Transverse colon (tissue), 4 donors: ENCODE measurements at regions not wholly inside any gene's neighbourhood (a gene's known extent, or its start where the extent isn't known, plus 50 kb on each side); places are given as distances from the start of the nearest gene placed in this dataset.

Experiments used
- DNase-seq: peaks from one replicate; pipeline ENCODE4 v3.0.0-alpha.2; 2019
- H3K27ac ChIP-seq, 4 donors: fragments of 200-600 bp; sonication (generic); 2 replicates each; pipeline ENCODE4 v1.5.1; 2016 to 2018; ENCODE audit warnings: inconsistent platforms in 4 of 4
- H3K27me3 ChIP-seq: fragments of 200-600 bp; sonication (generic); 2 replicates; pipeline ENCODE4 v1.5.1; 2017; ENCODE audit warnings: inconsistent platforms
- H3K36me3 ChIP-seq, 4 donors: fragments of 200-600 bp; sonication (generic); 2 replicates each; pipeline ENCODE4 v1.5.1; 2017 to 2019; ENCODE audit warnings: inconsistent platforms in 4 of 4
- H3K4me1 ChIP-seq, 4 donors: fragments of 200-600 bp; sonication (generic); 2 replicates each; pipeline ENCODE4 v1.5.1; 2017 to 2020; ENCODE audit warnings: inconsistent platforms in 4 of 4
- H3K4me3 ChIP-seq, 4 donors: fragments of 200-600 bp; sonication (generic); 1 replicate in 1 of 4; 2 replicates in 3 of 4; pipeline versions ENCODE4 v1.5.1 to v1.6.1; 2017 to 2019; ENCODE audit warnings: inconsistent platforms in 4 of 4
- H3K9me3 ChIP-seq, 2 donors: fragments of 200-600 bp; sonication (generic); 2 replicates each; pipeline ENCODE4 v1.5.1; 2017 to 2019; ENCODE audit warnings: inconsistent platforms in 2 of 2
- EP300 ChIP-seq: sonication (generic); formaldehyde crosslinking; IDR thresholded peaks from one replicate; pipeline ENCODE4 v1.6.1; 2017; ENCODE audit warnings: antibody characterized with exemption, low read depth
- POLR2A ChIP-seq: fragments of 450-650 bp; IDR thresholded peaks from one replicate; pipeline ENCODE4 v1.6.1; 2016; ENCODE audit warnings: antibody characterized with exemption, mild to moderate bottlenecking, moderate library complexity
- POLR2AphosphoS5 ChIP-seq, 3 donors: sonication (generic); formaldehyde crosslinking; IDR thresholded peaks; one replicate each; pipeline ENCODE4 v1.6.1; 2016; ENCODE audit warnings: antibody characterized with exemption in 3 of 3
- WGBS, 2 donors: methylation state at CpG; one replicate each; pipeline ENCODE4 v1.1.5; 2018; ENCODE audit warnings: low coverage in 1 of 2; 5-methylcytosine and 5-hydroxymethylcytosine counted together
- in situ Hi-C, 4 donors: fragments of 200-750 bp; cut with MboI; loops; one replicate each; pipeline versions ENCODE4 v1.15.0 to v1.15.1; 2017; ENCODE audit warnings: low sequenced_read_pairs in 3 of 4, low pct_ligation_motif_present in 1 of 4, low pct_unique_long_range_greater_than_20kb in 1 of 4
- intact Hi-C: fragments of 100-400 bp; cut with DNase I; formaldehyde crosslinking; loops from one replicate; pipeline ENCODE4 v1.15.1; 2023; ENCODE audit warnings: low total_unique reads
- TF ChIP-seq, protein P1 (sequence below), 5 experiments: fragments of 200-600 bp in 3 of 5; fragments of 450-650 bp in 2 of 5; sonication (generic) in 3 of 5; IDR thresholded peaks; 1 replicate in 2 of 5; 2 replicates in 3 of 5; pipeline ENCODE4 v1.5.1; 2016 to 2017; ENCODE audit warnings: antibody characterized with exemption in 5 of 5, inconsistent platforms in 3 of 5, mild to moderate bottlenecking in 2 of 5, moderate library complexity in 1 of 5

DNA sequence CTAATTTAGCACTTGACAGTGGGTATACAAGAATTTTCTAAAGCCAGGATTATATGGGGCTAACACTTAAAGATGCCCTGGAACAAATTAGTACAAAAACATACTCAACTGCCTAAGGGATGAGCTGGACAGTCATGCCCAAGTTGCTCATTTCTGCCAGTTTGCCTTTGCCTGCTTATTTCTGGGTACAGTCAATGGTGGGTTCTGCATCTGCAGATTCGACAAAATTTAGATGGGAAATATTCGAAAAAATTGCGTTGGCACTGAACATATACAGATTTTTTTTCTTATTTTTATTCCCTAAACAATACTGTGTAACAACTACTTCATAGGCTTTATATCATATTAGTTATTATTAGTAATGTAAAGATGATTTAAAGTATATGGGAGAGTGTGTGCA lies 591.9 kb downstream of the EPM2A start:
- no peak for DNase-seq
- H3K4me3 ChIP-seq, result no peak overlapping the region
- in situ Hi-C loops, result no loop called here
- H3K4me1 ChIP-seq, result no peaks in the 10 kb centered on the region
- intact Hi-C loops, result no loop called here
- TF ChIP-seq, protein P1, sequence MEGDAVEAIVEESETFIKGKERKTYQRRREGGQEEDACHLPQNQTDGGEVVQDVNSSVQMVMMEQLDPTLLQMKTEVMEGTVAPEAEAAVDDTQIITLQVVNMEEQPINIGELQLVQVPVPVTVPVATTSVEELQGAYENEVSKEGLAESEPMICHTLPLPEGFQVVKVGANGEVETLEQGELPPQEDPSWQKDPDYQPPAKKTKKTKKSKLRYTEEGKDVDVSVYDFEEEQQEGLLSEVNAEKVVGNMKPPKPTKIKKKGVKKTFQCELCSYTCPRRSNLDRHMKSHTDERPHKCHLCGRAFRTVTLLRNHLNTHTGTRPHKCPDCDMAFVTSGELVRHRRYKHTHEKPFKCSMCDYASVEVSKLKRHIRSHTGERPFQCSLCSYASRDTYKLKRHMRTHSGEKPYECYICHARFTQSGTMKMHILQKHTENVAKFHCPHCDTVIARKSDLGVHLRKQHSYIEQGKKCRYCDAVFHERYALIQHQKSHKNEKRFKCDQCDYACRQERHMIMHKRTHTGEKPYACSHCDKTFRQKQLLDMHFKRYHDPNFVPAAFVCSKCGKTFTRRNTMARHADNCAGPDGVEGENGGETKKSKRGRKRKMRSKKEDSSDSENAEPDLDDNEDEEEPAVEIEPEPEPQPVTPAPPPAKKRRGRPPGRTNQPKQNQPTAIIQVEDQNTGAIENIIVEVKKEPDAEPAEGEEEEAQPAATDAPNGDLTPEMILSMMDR (IDR thresholded peaks at IDR 0.05), result no peak
- TF ChIP-seq POLR2A, result no peak
- TF ChIP-seq EP300, result no peak
- no peak for TF ChIP-seq POLR2AphosphoS5 (IDR thresholded peaks at IDR 0.05)
- 81 to 89% methylated on average over 3 of the region's 3 CpGs for WGBS, 2 donors
- H3K9me3 ChIP-seq, result no peaks in the 10 kb centered on the region
- H3K36me3 ChIP-seq, result no peaks in the 10 kb centered on the region
- no peak overlapping the region for H3K27ac ChIP-seq
- no peaks in the 10 kb centered on the region for H3K27me3 ChIP-seq

DNA sequence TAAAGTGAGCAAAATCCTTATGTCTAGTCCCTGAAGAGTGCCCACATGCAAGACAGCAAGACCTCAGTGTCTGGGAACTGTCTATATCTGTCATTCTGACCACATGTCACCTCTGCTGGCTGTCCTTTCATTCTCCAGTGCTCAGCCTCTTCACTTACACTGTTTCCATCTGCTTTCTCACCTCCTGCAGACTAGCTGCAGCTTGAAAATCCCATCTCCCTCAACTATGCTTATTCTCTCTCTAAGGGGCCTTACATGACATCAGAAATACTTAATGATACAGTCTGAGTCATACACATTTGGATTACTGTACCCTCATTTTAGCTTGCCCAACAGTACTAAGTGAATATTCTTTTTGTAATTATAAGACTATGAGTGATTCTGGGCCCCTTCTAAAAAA lies 587.8 kb downstream of the EPM2A start:
- H3K9me3 ChIP-seq, result no peaks in the 10 kb centered on the region
- intact Hi-C loops, result no loop called here
- no peak overlapping the region for H3K27ac ChIP-seq
- TF ChIP-seq POLR2A, result no peak
- H3K4me1 ChIP-seq, result no peaks in the 10 kb centered on the region
- no peak overlapping the region for H3K4me3 ChIP-seq
- in situ Hi-C loops, result no loop called here
- DNase-seq, result no peak
- H3K27me3 ChIP-seq, result no peaks in the 10 kb centered on the region
- H3K36me3 ChIP-seq, result no peaks in the 10 kb centered on the region

DNA sequence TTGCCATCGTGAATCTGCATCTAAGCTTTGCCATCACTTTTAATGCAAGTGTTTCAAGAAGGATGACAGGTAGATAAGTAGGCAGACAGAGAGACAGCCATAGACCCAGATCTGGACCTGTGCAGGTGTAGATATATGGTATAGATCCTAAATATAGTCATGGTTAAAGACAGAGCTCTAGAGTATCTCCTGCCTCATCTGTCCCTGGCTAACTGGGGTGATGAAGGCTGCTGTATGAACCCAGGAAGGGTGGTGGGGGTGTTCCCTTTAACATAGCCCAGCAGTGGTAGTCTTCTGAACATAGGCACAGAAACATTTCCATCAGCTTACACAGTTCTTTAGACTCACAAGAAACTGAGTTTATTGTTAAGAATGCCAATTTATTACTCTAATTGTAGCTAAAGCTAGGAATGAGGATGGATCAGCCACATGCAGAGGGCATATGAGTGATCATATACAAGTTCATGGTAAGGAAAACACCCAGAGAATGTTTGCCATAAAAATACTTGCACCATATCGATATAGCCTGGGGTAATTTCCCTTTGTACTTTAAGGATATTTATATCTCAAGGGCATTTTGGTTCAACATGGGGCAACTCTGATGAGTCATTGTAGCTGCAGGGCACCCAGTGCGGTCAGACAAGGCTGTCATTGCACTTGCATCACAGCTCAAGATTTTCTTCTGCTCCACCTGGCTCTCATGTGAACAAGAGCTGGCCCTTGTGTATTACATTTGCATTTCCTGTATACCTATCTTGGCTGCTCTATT lies 587.2 kb downstream of the EPM2A start:
- intact Hi-C loops, result no loop called here

DNA sequence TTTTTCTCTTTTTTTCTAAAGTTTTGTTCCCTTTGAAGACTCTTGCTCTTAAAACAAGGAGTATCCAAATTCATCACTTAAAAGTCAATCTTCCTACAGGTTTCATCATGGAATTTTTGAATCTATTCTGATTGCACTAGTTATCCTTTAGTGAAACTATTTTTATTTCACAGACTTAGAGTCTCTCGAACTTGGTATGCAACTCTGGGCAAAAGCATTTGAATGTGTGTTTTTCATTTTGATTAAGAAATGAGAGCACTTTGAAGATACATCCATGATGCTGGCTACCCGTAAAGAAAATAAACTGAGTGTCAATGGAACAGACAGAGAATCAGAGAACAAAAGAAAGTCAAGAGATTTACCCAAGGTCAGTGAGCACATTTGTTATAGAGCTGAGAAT lies 586.5 kb downstream of the EPM2A start:
- no peak for TF ChIP-seq EP300
- TF ChIP-seq POLR2A, result no peak
- no peak for TF ChIP-seq POLR2AphosphoS5 (IDR thresholded peaks at IDR 0.05)
- TF ChIP-seq, protein P1 (IDR thresholded peaks at IDR 0.05), result no peak
- H3K4me1 ChIP-seq, result no peaks in the 10 kb centered on the region
- no peaks in the 10 kb centered on the region for H3K9me3 ChIP-seq
- WGBS, 2 donors, result 47 to 69% methylated on average over 1 to 2 of the region's 2 CpGs
- in situ Hi-C loops (no loop called here), intact Hi-C loops (no loop called here)
- H3K36me3 ChIP-seq, result no peaks in the 10 kb centered on the region
- no peak overlapping the region for H3K4me3 ChIP-seq
- no peak overlapping the region for H3K27ac ChIP-seq
- H3K27me3 ChIP-seq, result no peaks in the 10 kb centered on the region
- no peak for DNase-seq

More for the DNA sequence above, 587.2 kb downstream of the EPM2A start:
- in situ Hi-C loops, result no loop called here
- WGBS, 2 donors, result 32 to 45% methylated on average over 3 of the region's 3 CpGs
- Histone ChIP-seq H3K36me3 (no peaks in the 10 kb centered on the region), H3K9me3 (no peaks in the 10 kb centered on the region), H3K4me1 (no peaks in the 10 kb centered on the region), H3K27ac (no peak overlapping the region), H3K4me3 (no peak overlapping the region), H3K27me3 (no peaks in the 10 kb centered on the region)
- no peak for TF ChIP-seq POLR2A
- no peak for TF ChIP-seq EP300
- TF ChIP-seq, protein P1 (IDR thresholded peaks at IDR 0.05), result no peak
- no peak for TF ChIP-seq POLR2AphosphoS5 (IDR thresholded peaks at IDR 0.05)
- no peak for DNase-seq

- H3K36me3 ChIP-seq, result no peaks in the 10 kb centered on the region
- intact Hi-C loops, result no loop called here
- no peaks in the 10 kb centered on the region for H3K27me3 ChIP-seq
- TF ChIP-seq POLR2AphosphoS5 (IDR thresholded peaks at IDR 0.05), result no peak
- H3K4me3 ChIP-seq, result no peak overlapping the region
- no peaks in the 10 kb centered on the region for H3K4me1 ChIP-seq
- H3K27ac ChIP-seq, result no peak overlapping the region
- in situ Hi-C loops, result no loop called here
- no peak for DNase-seq
- WGBS, 2 donors, result 67 to 78% methylated on average over 1 to 3 of the region's 3 CpGs
- no peaks in the 10 kb centered on the region for H3K9me3 ChIP-seq
Measured at GRCh38 chr6:145151624-145152023, 583.7 kb downstream of the EPM2A start.
